Osteocyte (in vitro differentiated cells): ENCODE measurements at regions not wholly inside any gene's neighbourhood (a gene's known extent, or its start where the extent isn't known, plus 50 kb on each side); places are given as distances from the start of the nearest gene placed in this dataset.

ENCODE experiments used
- DNase-seq: peaks from one replicate; pipeline ENCODE4 v3.0.0; 2021; ENCODE audit warnings: mixed read lengths; ENCODE audit not compliant: unreplicated experiment; ENCODE audit errors: extremely low spot score
- H3K27ac Mint-ChIP-seq: one replicate; pipeline ENCODE4 v1.8.0; 2021; ENCODE audit warnings: mild to moderate bottlenecking, mixed read lengths; ENCODE audit not compliant: unreplicated experiment
- H3K27me3 Mint-ChIP-seq: one replicate; pipeline ENCODE4 v1.8.0; 2021; ENCODE audit warnings: mixed read lengths; ENCODE audit not compliant: unreplicated experiment
- H3K36me3 Mint-ChIP-seq: one replicate; pipeline ENCODE4 v1.8.0; 2021; ENCODE audit warnings: mixed read lengths; ENCODE audit not compliant: unreplicated experiment
- H3K4me1 Mint-ChIP-seq: one replicate; pipeline ENCODE4 v1.8.0; 2021; ENCODE audit warnings: mixed read lengths; ENCODE audit not compliant: unreplicated experiment
- H3K4me3 Mint-ChIP-seq: one replicate; pipeline ENCODE4 v1.8.0; 2021; ENCODE audit warnings: mild to moderate bottlenecking, moderate library complexity, mixed read lengths; ENCODE audit not compliant: unreplicated experiment
- H3K9me3 Mint-ChIP-seq: one replicate; pipeline ENCODE4 v1.8.0; 2021; ENCODE audit warnings: mixed read lengths; ENCODE audit not compliant: unreplicated experiment
- CTCF ChIP-seq: fragments of 200-600 bp; sonication (generic); IDR thresholded peaks from 2 replicates; pipeline ENCODE4 v1.5.0; 2021; ENCODE audit warnings: antibody characterized with exemption, mild to moderate bottlenecking, moderate library complexity

- Mint-ChIP-seq H3K27ac (no peak overlapping the region), H3K27me3 (no peaks in the 10 kb centered on the region), H3K9me3 (no peaks in the 10 kb centered on the region), H3K36me3 (no peaks in the 10 kb centered on the region), H3K4me3 (no peak overlapping the region), H3K4me1 (no peaks in the 10 kb centered on the region)
- no peak for TF ChIP-seq CTCF
- no peak for DNase-seq
Observed at GRCh38 chr18:51731070-51731469, 533.6 kb upstream of the MEX3C start.

- H3K4me1 Mint-ChIP-seq, result no peaks in the 10 kb centered on the region
- DNase-seq, result no peak
- H3K27me3 Mint-ChIP-seq, result no peaks in the 10 kb centered on the region
- H3K4me3 Mint-ChIP-seq, result no peak overlapping the region
- H3K36me3 Mint-ChIP-seq, result no peaks in the 10 kb centered on the region
- no peak for TF ChIP-seq CTCF
- H3K9me3 Mint-ChIP-seq, result peaks cover 18% of the 10 kb centered on the region
- no peak overlapping the region for H3K27ac Mint-ChIP-seq
Observed at GRCh38 chr18:51734576-51734975, 537.1 kb upstream of the MEX3C start.

GRCh38 chr18:51739044-51739666 is 541.7 kb upstream of the MEX3C start:
- Mint-ChIP-seq H3K4me3 (no peak overlapping the region), H3K27ac (no peak overlapping the region), H3K9me3 (peaks cover 26% of the 10 kb centered on the region), H3K27me3 (no peaks in the 10 kb centered on the region), H3K4me1 (no peaks in the 10 kb centered on the region), H3K36me3 (no peaks in the 10 kb centered on the region)
- no peak for DNase-seq
- no peak for TF ChIP-seq CTCF

- no peak overlapping the region for H3K27ac Mint-ChIP-seq
- TF ChIP-seq CTCF, result no peak
Observed at GRCh38 chr18:51751901-51752300, 554.4 kb upstream of the MEX3C start.

GRCh38 chr18:51753365-51754057 is 556.0 kb upstream of the MEX3C start:
- no peaks in the 10 kb centered on the region for H3K36me3 Mint-ChIP-seq
- no peaks in the 10 kb centered on the region for H3K27me3 Mint-ChIP-seq
- peaks cover under 1% of the 10 kb centered on the region for H3K9me3 Mint-ChIP-seq

More at GRCh38 chr18:51751901-51752300, 554.4 kb upstream of the MEX3C start:
- DNase-seq, result no peak
- H3K27me3 Mint-ChIP-seq, result no peaks in the 10 kb centered on the region
- no peaks in the 10 kb centered on the region for H3K36me3 Mint-ChIP-seq
- H3K9me3 Mint-ChIP-seq, result peaks cover 14% of the 10 kb centered on the region
- H3K4me3 Mint-ChIP-seq, result no peak overlapping the region
- no peaks in the 10 kb centered on the region for H3K4me1 Mint-ChIP-seq

More at GRCh38 chr18:51753365-51754057, 556.0 kb upstream of the MEX3C start:
- Mint-ChIP-seq H3K4me1 (no peaks in the 10 kb centered on the region), H3K27ac (no peak overlapping the region), H3K4me3 (no peak overlapping the region)
- DNase-seq, result no peak
- no peak for TF ChIP-seq CTCF
